ENCODE measurements at regions not wholly inside any gene's neighbourhood (a gene's known extent, or its start where the extent isn't known, plus 50 kb on each side); places are given as distances from the start of the nearest gene placed in this dataset.

GRCh38 chr14:104393898-104394381 is 185.6 kb upstream of the C14orf180 start:
- 61% methylated on average over 10 of the region's 10 CpGs for WGBS
- no peak for TF ChIP-seq RXRA (IDR thresholded peaks at IDR 0.05)
- TF ChIP-seq ZBTB33 (IDR thresholded peaks at IDR 0.05), result no peak
- no peak for TF ChIP-seq ATF3 (IDR thresholded peaks at IDR 0.05)
- TF ChIP-seq HNF4G (IDR thresholded peaks at IDR 0.05), result no peak
- Histone ChIP-seq H3K4me3 (ENCODE audit: low read depth in 1 of 3, low read length in 3 of 3) (no peak overlapping the region), H3K36me3 (ENCODE audit: control insufficient read depth in 4 of 4, insufficient read depth in 3 of 4, low read depth in 1 of 4, low read length in 3 of 4) (no peaks in the 10 kb centered on the region), H3K27ac (ENCODE audit: low read depth in 1 of 2, low read length in 2 of 2) (no peak overlapping the region), H3K9ac (ENCODE audit: low read depth in 1 of 2, low read length in 2 of 2) (no peak overlapping the region), H3K9me3 (ENCODE audit: control insufficient read depth in 4 of 4, low read length in 3 of 4) (peaks cover 3 to 15% (median 4%) of the 10 kb centered on the region in 4 donors), H3K27me3 (ENCODE audit: control insufficient read depth in 4 of 4, insufficient read depth in 4 of 4, low read length in 3 of 4) (peaks cover 0 to 2% (median 0%) of the 10 kb centered on the region in 4 donors), H3K4me1 (ENCODE audit: control insufficient read depth in 4 of 4, insufficient read depth in 4 of 4, low read length in 3 of 4) (no peaks in the 10 kb centered on the region)
- peak; percentile 33 for DNase-seq (ENCODE audit: low spot score)

GRCh38 chr14:104394409-104394851 is 185.1 kb upstream of the C14orf180 start:
- H3K4me1 ChIP-seq (ENCODE audit: control insufficient read depth in 4 of 4, insufficient read depth in 4 of 4, low read length in 3 of 4), result no peaks in the 10 kb centered on the region
- H3K27me3 ChIP-seq (ENCODE audit: control insufficient read depth in 4 of 4, insufficient read depth in 4 of 4, low read length in 3 of 4), result peaks cover 0 to 2% (median 0%) of the 10 kb centered on the region in 4 donors
- TF ChIP-seq SP1 (IDR thresholded peaks at IDR 0.05), result no peak
- TF ChIP-seq ATF3 (IDR thresholded peaks at IDR 0.05), result no peak
- no peak for TF ChIP-seq TAF1 (conservative IDR thresholded peaks at IDR 0.05)
- TF ChIP-seq GABPA (IDR thresholded peaks at IDR 0.05 in 1 of 2, conservative IDR thresholded peaks at IDR 0.05 in 1 of 2), result no peak
- no peak for TF ChIP-seq ZBTB33 (IDR thresholded peaks at IDR 0.05)
- TF ChIP-seq YY1 (IDR thresholded peaks at IDR 0.05), result no peak
- TF ChIP-seq FOXA1 (IDR thresholded peaks at IDR 0.05), result no peak
- TF ChIP-seq JUND (IDR thresholded peaks at IDR 0.05), result no peak
- TF ChIP-seq NR2F2 (IDR thresholded peaks at IDR 0.05), result no peak
- no peak for TF ChIP-seq HNF4G (IDR thresholded peaks at IDR 0.05)
- no peak for TF ChIP-seq HNF4A (conservative IDR thresholded peaks at IDR 0.05)
- no peak for TF ChIP-seq MAX (IDR thresholded peaks at IDR 0.05)
- TF ChIP-seq REST (IDR thresholded peaks at IDR 0.05), result no peak
- no peak for TF ChIP-seq CTCF (IDR thresholded peaks at IDR 0.05; ENCODE audit: low read depth, low read length, missing input control)
- no peak for TF ChIP-seq EGR1 (IDR thresholded peaks at IDR 0.05; ENCODE audit: low read depth in 2 of 2)
- DNase-seq (ENCODE audit: low spot score), result peak; percentile 21
- no peak overlapping the region for H3K27ac ChIP-seq (ENCODE audit: low read depth in 1 of 2, low read length in 2 of 2)
- H3K36me3 ChIP-seq (ENCODE audit: control insufficient read depth in 4 of 4, insufficient read depth in 3 of 4, low read depth in 1 of 4, low read length in 3 of 4), result no peaks in the 10 kb centered on the region
- no peak overlapping the region for H3K9ac ChIP-seq (ENCODE audit: low read depth in 1 of 2, low read length in 2 of 2)
- 57% methylated on average over 13 of the region's 13 CpGs for WGBS
- peaks cover 4 to 15% (median 5%) of the 10 kb centered on the region in 4 donors for H3K9me3 ChIP-seq (ENCODE audit: control insufficient read depth in 4 of 4, low read length in 3 of 4)
- H3K4me3 ChIP-seq (ENCODE audit: low read depth in 1 of 3, low read length in 3 of 3), result no peak overlapping the region
